ENCODE measurements at regions not wholly inside any gene's neighbourhood (a gene's known extent, or its start where the extent isn't known, plus 50 kb on each side); places are given as distances from the start of the nearest gene placed in this dataset.

DNA sequence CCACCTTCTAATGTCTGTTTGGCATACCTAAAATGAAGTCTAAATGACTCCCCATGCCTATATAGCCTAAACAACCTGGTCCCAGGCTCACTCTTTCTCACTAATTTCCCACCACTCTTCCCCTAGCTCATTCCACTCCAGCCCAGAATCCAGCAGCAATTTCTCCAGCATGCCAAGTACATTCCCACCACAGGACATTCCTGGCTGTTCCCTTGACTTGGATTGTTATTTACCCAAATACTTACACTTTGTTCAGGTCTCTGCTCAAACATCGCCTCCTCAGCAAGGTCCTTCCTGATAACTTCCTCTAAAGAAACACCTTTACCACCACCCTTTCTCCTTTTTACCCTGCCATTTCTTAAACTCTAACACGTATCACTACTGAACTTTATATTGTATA is 743.4 kb downstream of the RPS29 start:
- no peak for DNase-seq

DNA sequence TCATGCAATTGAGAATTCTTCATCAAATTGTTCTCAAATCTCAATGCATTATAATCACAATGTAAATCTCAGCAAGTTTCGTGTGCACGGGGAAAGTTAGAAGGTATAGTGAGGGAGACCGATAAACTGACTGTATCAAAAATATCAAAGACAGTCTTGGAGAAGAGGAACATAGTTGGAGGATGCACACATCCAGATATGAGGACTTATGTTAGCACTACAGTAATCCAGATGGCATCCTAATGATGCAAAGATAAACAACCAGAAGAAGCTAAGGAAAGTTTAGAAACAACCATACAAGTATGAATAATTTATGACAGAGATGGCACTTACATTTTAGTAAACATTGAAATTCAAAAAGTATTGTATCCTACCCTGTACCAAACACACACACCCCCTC is 760.1 kb downstream of the RPS29 start:
- no peak for DNase-seq

DNA sequence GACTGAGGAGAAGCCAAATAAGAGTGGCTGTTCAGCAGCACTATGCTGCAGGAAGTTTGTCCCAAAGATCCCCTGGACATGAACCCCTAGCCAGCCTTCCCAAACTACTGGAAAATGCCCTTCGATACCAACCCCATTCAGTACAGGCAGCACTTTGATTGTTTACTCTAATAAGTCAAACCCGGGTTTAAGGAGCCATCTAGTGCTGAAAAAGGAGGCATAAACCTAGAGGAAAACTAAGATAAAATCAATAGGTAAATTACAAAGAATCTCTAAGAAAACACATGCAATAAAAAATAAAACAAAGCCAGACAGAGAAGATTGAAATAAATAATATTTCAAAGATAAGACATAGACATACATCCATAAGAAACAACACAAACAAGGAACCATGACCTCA is 771.6 kb downstream of the RPS29 start:
- no peak for DNase-seq

DNA sequence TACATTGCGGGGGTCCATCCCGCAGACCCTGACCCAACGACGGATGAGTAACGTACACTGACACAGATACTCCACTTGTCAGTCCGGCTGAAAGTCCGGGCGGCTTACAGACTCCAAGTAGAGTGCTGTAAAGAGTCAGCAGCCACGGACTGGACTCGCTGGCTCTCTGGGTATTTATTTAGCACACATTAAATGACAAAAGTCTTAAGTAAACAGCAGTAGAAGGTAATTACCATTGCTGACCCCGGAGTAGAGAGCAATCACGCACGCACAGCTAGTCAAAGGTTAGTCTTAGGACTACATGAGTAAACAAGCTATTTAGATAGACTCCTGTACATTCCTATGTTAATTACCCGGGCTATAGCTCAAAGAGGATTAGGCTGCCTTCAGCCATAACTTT is 780.9 kb downstream of the RPS29 start:
- no peak for DNase-seq

DNA sequence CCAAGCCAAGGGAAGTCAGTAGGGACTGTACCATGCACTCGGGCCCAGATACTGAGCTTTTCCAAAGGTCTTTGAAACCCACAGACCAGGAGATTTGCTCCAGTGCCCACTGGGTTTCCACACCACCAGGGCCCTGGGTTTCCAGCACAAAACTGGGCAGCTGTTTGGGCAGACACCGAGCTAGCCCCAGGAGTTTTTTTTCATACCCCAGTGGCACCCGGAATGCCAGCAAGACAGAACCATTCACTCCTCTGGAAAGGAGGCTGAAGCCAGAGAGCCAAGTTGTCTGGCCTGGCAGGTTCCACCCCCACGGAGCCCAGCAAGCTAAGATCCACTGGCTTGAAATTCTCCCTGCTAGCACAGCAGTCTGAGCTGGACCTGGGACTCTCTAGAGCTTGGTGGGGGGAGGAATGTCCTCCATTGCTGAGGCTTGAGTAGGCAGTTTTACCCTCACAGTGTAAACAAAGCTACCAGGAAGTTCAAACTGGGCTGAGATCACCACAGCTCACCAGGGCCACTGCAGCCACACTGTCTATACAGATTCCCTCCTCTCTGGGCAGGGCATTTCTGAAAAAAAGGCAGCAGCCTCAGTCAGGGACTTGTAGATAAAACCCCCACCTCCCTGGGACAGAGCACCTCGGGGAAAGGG is 793.7 kb downstream of the RPS29 start:
- no peak for DNase-seq

DNA sequence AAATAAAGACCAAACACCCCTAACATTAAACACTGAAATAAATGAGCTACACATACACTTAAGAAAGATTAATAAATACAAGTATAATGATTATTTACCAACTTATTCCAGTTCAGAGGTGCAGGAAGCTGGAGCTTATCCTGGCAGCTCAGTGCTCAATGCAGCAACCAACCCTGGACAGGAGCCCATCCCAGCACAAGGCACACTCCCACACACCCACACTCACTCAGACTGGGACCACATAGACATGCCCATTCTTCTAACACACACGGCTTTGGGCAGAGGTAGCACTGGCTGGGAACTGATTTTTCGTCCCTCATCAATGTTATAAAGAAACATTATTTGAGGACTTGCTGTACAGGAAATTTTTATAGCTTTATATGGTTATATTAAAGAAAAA is 797.4 kb downstream of the RPS29 start:
- no peak for DNase-seq

DNA sequence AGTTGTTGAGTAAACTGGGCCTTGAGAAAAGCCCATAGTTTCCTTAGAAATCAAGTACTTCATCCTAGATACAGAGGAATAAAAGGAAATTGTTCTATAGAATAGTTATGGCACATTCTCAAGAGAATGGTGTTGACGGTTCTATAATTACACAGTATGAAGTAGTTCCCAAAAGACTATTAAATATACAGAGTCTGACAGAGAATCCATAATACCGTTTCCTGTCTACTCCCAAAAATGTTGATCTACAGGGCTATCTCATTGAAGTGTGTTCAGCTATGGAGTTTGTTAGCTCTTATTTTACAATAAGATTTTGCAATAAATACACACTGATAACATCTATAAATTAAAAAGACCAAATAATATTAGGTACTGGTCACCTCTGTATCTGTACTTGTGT is 799.7 kb downstream of the RPS29 start:
- DNase-seq: no peak

DNA sequence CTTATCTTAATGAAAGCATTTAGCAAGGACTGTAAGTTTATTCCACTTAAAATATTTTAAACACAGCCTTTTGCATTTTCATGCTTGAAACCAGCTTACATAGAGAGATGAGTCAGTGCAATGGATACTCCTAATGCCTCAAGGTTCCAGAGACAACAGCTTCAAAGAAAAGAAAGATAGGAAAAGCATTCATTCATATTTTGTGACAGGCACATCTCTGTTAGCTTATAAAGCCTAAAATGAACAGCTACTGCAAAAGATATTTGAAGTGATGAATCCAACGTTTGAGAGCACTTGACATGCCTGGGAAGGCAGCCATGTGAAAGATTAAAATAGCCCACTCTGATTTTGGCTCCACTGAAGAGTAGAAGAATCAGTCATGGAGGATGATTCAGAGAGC is 814.5 kb downstream of the RPS29 start:
- DNase-seq: no peak

DNA sequence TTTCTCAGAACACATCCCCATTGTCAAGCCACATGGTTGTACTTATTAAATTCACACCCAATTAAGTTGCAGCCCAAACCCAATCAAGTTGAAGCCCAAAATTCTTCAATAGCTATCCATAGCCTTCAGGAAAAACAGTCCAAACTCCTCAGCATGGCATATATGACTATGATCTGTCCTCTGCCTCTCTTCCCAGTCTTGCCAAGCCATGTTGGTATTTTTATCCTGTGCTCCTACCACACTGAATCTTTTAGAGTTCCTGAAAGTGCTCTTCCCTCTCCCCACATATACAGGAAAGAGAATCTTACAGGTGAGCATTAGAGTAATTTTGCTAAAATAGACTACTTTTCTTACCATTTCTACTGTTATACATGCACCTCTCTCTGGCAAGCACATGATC is 834.9 kb downstream of the RPS29 start:
- no peak for DNase-seq

DNA sequence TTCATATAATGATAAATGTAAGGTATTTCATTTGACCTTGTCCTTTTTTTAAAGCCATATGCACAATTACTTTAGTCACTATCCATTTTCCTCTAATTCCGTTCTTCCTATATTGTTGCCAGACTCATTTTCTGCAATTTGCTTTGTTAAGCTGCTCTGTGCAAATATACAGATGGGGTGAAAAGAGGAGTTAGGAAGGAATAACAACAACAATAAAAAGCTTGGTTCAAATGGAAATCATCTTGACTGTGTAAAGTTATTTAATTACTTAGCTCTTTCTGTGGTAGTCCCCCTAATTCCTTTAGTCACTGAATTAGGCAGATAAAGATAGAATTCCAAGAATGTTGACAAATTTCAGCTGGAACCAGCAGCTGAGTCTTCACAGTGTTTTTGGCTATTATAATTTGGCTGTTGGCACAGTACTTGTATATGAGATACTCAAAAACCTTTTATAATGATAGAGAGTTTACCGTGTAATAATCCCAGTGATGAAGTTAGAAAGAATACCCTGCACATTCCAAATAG is 838.0 kb downstream of the RPS29 start:
- DNase-seq: no peak

DNA sequence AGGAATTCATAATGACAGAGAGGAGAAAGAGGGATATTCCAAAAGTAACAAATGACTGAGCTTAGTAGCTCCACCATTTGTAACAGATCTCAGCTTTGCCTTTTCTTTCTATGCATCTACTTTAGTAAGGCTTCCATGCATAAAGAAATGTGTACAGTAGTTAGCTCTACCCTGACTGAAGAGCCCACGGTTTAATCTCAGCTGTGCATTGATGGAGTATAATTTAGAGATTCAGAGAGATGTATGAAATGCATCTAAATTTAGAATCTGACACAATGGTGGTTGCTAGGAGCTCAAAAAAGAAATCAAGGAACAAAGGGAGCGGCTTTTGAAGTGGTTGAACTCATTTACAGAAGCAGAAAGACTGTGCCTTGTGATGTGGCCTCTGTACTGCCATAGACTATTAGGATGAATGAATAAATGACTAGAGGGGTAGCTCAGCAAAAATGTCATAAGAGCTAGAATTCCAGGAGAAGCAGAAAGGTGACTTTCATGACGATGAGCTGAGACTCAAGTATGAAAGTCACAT is 838.6 kb downstream of the RPS29 start:
- no peak for DNase-seq

DNA sequence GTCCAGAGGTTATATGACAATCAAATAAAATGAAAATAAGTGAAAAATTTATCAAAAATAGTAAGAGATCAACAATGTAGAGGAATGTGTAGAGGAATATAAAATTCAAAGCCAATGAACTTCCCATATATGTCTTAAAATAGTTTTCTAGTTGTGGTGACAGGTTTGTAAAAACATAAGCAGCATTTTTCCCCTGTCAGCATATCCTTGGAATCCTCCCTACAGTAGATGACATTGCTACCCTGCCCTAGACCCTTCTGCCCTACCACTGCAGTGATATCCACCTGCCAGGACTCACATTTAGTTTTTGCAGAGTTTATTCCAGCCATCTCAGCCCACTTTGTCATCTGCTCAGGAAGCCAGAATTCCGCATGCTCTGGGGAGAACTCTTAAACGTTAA is 842.0 kb downstream of the RPS29 start:
- no peak for DNase-seq

DNA sequence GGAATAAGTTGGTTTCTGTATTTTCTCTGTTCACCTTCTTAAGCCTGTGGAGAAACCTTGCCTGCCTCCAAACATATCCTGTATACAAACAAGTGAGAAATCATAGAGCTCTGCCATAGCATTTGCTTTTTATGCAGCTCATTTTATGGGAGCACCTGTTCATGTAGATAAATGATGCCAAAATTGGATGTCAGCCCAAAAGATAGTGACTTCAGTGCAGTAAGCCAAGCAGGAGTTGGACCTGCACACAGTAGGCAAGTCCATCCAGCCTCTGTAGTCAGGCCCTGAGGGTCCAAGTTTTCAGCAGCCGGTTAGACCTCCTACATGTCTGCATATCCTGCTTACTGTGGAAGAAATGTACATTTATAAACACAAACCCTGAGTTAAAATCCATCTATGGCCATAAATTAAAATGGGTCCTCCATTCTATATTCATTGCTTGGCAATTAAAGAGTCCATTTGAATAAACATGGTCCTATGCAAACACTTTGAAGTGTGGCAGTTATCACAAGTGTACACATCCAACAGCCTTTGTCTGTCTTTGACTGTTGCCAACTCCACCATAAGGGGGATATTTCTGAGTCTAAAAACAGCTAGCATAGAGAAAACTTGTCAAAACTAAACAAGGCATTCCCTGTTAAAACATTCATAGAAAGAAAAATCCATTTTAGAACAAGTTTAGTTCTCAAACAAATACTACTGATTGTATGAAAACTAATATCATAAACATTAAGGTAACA is 847.8 kb downstream of the RPS29 start:
- DNase-seq: no peak

DNA sequence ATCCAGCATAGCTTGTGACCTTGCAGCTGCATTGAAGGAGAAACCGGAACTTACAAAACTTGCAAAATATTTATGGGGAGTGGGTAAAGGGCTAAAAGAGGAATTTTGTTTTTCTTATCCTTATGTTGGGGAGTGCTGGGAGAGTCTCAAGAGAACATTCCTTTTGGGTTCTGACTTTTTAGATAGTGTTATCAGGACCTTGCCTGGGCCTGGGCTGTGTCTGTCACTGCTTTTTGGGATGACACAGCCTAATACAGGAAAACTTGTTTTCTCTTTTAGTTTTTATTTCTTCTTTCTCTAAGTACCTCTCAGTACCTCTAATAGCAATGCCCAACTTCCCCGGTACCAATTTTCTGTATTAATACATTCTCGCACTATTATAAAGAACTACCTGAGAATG is 850.6 kb downstream of the RPS29 start:
- no peak for DNase-seq

DNA sequence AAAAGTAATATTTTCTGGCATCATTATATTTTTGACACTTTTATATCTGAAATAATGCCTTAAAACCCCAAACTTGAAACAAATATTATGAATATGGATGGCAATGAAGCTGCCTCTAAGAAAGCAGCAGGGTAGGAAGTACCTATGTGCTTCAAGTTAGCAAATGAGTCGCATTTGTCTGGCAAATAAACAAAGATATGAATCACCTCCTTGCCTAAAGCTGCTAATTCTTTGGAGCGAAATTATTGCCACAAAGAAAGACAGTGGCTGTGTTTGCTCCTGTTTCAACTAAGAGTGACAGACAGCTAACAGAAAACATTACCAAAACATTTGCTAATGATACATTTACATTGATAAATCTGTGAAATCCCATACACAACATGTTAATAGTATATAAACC is 854.9 kb downstream of the RPS29 start:
- no peak for DNase-seq

DNA sequence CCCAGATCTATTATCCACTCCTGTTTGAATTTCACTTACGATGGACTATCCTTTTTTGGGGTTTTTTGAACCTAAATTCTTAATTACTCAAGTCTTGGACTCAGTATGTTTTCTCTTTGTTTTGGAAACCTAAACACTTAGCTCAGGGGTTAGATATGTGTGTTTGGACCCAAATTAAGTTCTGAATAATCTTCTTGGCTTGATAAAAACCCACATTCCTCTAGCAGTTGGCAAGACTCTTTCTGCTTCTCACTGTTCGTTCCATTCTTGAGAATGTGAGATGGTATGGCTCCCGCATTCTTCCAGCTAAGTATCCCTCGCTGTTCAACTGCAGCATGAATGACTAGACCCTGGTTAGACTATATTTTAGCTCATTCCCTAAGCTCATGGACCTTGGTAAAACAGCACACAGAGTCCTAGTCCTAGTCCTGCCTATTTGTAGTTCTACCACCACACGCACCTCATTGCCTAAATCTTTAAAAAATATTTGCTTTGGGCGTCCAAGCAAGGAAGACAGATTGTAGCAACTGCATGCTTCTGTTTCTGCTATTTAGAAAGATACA is 860.0 kb downstream of the RPS29 start:
- DNase-seq: no peak

DNA sequence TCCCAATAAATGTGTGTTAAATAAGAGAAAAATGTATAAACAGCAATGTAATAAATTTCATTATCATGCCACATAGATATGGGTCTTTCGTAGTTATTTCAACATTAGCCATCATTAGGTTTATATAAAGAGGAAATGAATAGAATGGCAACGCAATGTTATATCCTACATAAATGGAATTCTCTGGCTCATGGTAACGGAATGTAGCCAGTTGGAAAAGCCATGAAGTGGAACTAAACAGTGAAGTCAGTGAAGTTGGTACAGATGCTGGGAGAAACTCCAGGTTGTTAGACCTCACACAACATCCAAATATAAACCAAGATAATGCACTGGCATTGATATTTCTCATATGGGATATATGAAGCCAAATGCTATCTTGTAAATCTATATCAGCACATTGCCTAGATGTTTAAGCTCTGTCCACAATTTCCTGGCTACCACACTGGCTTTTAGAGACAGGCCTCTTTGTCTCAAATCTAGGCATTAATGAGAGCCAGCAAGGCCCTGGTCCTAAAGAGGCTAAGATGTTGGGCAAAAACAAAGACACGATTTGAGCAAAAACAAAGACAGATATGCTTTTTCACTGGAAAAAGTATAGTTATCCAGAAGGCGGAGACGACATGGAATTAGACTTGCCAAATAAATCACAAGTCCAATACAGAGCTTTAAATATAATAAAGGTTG is 861.0 kb downstream of the RPS29 start:
- DNase-seq: no peak

DNA sequence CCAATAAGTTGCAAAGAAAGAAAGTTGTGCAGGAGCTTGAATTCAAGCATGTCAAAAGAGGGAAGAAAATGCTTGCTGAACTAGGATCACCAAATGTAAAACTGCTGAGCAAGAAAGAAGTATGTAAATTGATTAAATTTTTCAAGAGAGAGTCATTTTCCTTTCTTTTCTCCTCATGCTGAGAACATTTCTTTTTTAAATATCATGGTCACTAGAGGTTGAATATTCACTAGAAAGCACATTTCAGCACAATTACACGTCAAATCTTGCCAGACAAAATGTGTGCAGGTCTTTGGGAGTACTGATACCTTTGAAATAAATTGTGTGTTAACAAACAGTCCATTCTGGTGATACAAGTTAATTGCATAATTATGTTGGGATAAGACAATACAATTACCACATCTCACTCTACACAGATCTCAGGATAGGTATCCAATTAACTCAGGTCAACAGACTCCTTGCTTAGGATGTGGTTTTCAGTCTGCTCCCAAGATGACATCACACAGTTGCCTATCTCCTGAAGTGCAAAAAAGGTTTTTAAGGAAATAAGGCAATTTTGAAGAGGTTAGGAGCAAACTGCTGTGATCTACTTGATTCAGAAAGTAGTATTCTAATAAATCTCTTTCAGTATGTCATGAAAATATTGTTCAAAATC is 862.2 kb downstream of the RPS29 start:
- DNase-seq: no peak

DNA sequence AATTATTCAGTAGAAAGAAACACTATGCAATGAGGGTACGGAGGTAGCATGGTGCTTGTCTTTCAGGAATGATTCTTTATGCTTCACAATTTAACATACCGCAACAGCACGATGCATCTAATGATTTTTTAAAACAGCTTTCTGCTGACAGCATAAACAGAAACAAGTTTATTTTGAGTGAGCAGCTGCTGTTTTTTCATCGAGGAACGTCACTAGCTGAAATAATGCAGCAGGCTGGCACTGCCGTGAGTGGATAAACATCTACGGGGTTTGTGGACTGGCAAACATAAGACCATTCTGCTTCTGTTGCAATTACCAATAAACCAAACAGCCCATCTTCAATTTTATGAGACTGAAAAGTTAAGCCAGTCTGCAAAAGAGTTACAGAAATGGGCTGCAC is 871.8 kb downstream of the RPS29 start:
- no peak for DNase-seq

DNA sequence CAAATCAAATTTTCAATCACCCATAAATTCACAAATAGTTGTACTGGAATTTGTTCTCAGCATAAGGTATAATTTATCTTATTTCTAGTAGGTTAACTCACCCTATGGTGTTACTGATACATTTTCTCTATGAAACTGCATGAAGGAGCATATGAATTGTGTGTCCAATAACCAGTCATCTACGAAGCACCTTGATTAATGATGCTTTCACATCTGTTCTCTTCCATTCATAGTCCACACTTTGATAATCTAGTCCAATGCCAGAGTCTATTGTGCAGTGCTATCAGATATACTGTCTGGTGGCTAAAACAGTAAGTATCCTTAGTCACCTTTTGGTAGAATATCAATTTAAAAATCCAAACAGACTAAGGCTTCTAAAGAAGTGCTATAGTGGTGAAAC is 876.0 kb downstream of the RPS29 start:
- no peak for DNase-seq

DNA sequence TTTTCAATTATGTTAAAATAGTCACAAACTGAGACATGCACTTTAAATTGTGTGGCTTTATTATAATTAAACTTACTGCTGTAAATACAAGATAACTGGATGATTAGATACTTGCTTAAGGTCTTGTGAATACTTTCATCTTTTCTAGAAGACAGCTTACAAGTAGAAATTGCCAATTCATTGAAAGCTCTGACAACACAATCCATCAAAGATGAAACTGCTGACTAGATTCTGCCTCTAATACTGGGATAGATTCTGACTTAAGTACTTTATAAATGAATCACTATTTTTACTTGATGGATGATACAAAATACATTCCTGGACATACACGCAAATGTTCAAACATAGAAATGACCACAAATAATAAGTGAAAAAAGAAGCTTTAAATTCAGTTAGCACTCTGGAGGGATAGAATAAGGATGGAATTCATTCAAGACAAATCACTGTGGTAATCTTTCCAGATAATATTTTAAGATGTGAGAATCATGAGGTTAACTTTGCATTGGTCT is 876.8 kb downstream of the RPS29 start:
- DNase-seq: no peak

DNA sequence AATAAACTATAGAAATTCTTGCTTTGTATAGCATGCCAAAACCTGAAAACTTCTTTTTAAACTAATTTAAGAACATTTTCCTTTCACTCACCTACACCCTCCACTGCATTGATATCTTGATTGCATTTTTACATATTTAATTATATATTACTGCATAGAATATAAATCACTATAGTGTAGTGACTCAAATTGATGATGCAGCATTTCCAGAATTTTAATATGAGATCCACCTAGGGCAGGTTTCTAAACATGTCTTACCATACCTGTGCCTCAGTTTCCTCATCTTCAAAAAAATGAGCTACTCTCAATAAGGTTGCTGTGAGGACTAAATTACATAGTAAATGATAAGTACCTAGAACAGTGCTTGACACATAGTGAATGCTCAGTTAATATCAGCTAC is 881.5 kb downstream of the RPS29 start:
- no peak for DNase-seq

Data from NCI-H446 (cell line).